PC-3 (cell line): ENCODE measurements at regions not wholly inside any gene's neighbourhood (a gene's known extent, or its start where the extent isn't known, plus 50 kb on each side); places are given as distances from the start of the nearest gene placed in this dataset.

Experiments
- ATAC-seq: fragments of 200-7000 bp; cut with Tn5 transposase; 2 replicates; pipeline ENCODE4 v1.9.1; 2020; ENCODE audit warnings: mild to moderate bottlenecking, moderate library complexity
- BruUV-seq: library from RNA; stranded (reverse); fragments of 400-500 nt; replicated peaks from 2 replicates; lab custom pipeline; 2021; lab: Mats Ljungman, UMichigan
- CTCF ChIA-PET: fragments of 300-600 bp; sonication (Branson Sonifier 250); formaldehyde crosslinking; loops from one replicate; lab custom pipeline; 2022; ENCODE audit warnings: antibody characterized with exemption; lab: Charles Lee
- POLR2A ChIA-PET: fragments of 300-600 bp; sonication (Branson Sonifier 250); formaldehyde crosslinking; loops from one replicate; lab custom pipeline; 2022; ENCODE audit warnings: antibody characterized with exemption; ENCODE audit not compliant: unreplicated experiment; lab: Charles Lee
- DNase-seq: peaks from one replicate; pipeline ENCODE4 v3.0.0-alpha.2; 2015
- H2AFZ ChIP-seq: fragments of 300-600 bp; sonication (generic); 2 replicates; pipeline ENCODE4 v1.6.0; 2016; ENCODE audit warnings: antibody characterized with exemption, low read length
- H3F3A ChIP-seq: fragments of 300-600 bp; sonication (generic); one replicate; pipeline ENCODE4 v1.6.0; 2017; ENCODE audit warnings: antibody characterized with exemption, low read length, control low read depth, mild to moderate bottlenecking; ENCODE audit not compliant: unreplicated experiment
- H3K27ac ChIP-seq: fragments of 300-600 bp; sonication (generic); 2 replicates; pipeline ENCODE4 v1.5.1; 2016; ENCODE audit warnings: mild to moderate bottlenecking, low read length
- H3K27me3 ChIP-seq: fragments of 300-600 bp; sonication (generic); 2 replicates; pipeline ENCODE4 v1.6.1; 2016; ENCODE audit warnings: low read length, mixed read lengths
- H3K36me3 ChIP-seq: fragments of 300-600 bp; sonication (generic); 2 replicates; pipeline ENCODE4 v1.6.1; 2016; ENCODE audit warnings: low read depth, mixed run types, low read length, mixed read lengths
- H3K4me1 ChIP-seq: fragments of 300-600 bp; sonication (generic); 2 replicates; pipeline ENCODE4 v1.5.1; 2016; ENCODE audit warnings: low read length; ENCODE audit not compliant: insufficient read depth
- H3K4me2 ChIP-seq: fragments of 300-600 bp; sonication (generic); 2 replicates; pipeline ENCODE4 v1.6.0; 2016; ENCODE audit warnings: low read length
- H3K4me3 ChIP-seq: fragments of 300-600 bp; sonication (generic); 2 replicates; pipeline ENCODE4 v1.5.1; 2016; ENCODE audit warnings: mild to moderate bottlenecking, low read length, mixed read lengths
- H3K79me2 ChIP-seq: fragments of 300-600 bp; sonication (generic); 2 replicates; pipeline ENCODE4 v1.6.1; 2017; ENCODE audit warnings: low read length, mixed read lengths
- H3K9ac ChIP-seq: fragments of 300-600 bp; sonication (generic); 2 replicates; pipeline ENCODE4 v1.6.0; 2016; ENCODE audit warnings: mild to moderate bottlenecking, low read length
- H3K9me2 ChIP-seq: fragments of 300-600 bp; sonication (generic); replicated peaks from 2 replicates; pipeline ENCODE4 v1.6.1; 2016; ENCODE audit warnings: mixed run types, low read length, mixed read lengths
- H3K9me3 ChIP-seq: fragments of 300-600 bp; sonication (generic); 2 replicates; pipeline ENCODE4 v1.6.1; 2016; ENCODE audit warnings: low read length, mixed read lengths
- H4K20me1 ChIP-seq: fragments of 300-600 bp; sonication (generic); 2 replicates; pipeline ENCODE4 v1.6.1; 2016; ENCODE audit warnings: low read length, mixed read lengths
- EZH2 ChIP-seq: fragments of 300-600 bp; sonication (generic); IDR thresholded peaks from one replicate; pipeline ENCODE4 v1.6.1; 2017; ENCODE audit warnings: antibody characterized with exemption, mild to moderate bottlenecking, low read length; ENCODE audit not compliant: unreplicated experiment
- EZH2phosphoT487 ChIP-seq: fragments of 300-600 bp; sonication (generic); IDR thresholded peaks from 2 replicates; pipeline ENCODE4 v1.6.1; 2018; ENCODE audit warnings: mild to moderate bottlenecking, antibody characterized with exemption, low read length, borderline replicate concordance
- intact Hi-C: fragments of 100-400 bp; cut with micrococcal nuclease; formaldehyde crosslinking; loops from 2 replicates; pipeline ENCODE4 v1.9.0; 2023
- TF ChIP-seq, protein P1 (sequence below): fragments of 300-600 bp; sonication (generic); conservative IDR thresholded peaks from 2 replicates; pipeline ENCODE4 v1.5.1; 2017; ENCODE audit warnings: antibody characterized with exemption, low read depth, mild to moderate bottlenecking, low read length

DNA sequence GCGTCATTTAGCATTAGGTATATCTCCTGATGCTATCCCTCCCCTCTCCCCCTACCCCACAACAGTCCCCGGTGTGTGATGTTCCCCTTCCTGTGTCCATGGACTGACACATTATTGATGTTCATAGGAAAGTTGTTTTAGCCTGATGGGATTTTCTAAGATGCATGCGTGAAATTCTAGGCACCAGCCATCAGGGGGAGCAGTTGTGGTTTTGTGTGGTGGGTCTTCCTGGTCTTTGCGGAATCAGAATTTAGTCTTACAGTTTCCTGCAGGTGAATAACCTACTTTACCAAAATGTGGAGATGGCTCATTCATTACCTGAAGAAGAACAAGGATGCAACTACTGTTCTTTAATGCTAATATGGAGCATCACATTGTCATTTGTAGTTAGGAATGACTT is 455.0 kb upstream of the THBS1 start:
- BruUV-seq: no TSS peak
- Histone ChIP-seq H3K27me3 (no peaks in the 10 kb centered on the region), H3K27ac (peak overlapping the region; percentile 88), H3F3A (peaks cover 9% of the 10 kb centered on the region), H3K36me3 (no peaks in the 10 kb centered on the region), H3K9ac (peak overlapping the region; percentile 28; the same call in 1 of the 2 replicates), H3K4me2 (no peak overlapping the region), H2AFZ (no peak overlapping the region), H3K79me2 (no peaks in the 10 kb centered on the region), H3K9me3 (no peaks in the 10 kb centered on the region), H4K20me1 (no peaks in the 10 kb centered on the region), H3K9me2 (no peaks in the 10 kb centered on the region), H3K4me1 (peaks cover 70% of the 10 kb centered on the region), H3K4me3 (no peak overlapping the region)
- no peak for TF ChIP-seq EZH2
- TF ChIP-seq EZH2phosphoT487: no peak
- TF ChIP-seq, protein P1, sequence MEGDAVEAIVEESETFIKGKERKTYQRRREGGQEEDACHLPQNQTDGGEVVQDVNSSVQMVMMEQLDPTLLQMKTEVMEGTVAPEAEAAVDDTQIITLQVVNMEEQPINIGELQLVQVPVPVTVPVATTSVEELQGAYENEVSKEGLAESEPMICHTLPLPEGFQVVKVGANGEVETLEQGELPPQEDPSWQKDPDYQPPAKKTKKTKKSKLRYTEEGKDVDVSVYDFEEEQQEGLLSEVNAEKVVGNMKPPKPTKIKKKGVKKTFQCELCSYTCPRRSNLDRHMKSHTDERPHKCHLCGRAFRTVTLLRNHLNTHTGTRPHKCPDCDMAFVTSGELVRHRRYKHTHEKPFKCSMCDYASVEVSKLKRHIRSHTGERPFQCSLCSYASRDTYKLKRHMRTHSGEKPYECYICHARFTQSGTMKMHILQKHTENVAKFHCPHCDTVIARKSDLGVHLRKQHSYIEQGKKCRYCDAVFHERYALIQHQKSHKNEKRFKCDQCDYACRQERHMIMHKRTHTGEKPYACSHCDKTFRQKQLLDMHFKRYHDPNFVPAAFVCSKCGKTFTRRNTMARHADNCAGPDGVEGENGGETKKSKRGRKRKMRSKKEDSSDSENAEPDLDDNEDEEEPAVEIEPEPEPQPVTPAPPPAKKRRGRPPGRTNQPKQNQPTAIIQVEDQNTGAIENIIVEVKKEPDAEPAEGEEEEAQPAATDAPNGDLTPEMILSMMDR: peak; percentile 76
- DNase-seq (peak; percentile 78), ATAC-seq (no peak)
- intact Hi-C loops: loop anchor here (1.0 to 10.0 kb wide), 2 partner anchors 46 to 131 kb away; no protein-coding TSS in a partner anchor
- ChIA-PET POLR2A (no interaction called here), CTCF (no interaction called here)

DNA sequence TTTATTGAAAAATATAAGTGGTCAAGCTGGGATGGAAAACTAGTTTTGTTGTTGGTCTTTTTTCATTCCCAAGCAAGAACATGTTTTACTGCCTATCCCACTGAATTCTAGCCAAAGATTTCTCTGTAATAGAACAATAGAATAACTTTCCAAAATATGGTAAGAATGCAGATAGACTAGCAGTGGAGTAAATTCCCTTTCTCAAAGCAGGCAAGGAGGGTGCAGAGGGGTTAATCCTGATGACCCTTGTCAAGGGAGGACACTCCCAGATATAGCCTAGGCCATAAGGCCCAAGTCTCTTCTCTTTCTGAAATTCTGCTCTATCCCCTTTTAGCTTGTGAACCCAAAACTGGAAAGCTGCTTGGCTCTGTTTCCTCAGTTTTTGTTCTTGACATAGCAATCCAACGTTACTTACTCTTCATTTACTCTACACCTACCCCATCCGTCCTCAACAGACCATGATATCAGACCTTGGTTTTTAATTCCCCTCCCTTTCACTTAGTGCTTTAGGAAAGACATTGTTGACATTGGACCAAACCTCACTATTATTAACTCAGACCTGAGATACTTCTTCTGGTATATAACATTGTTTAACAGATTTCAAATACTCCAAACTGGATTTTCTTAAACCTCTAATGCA is 453.6 kb upstream of the THBS1 start:
- TF ChIP-seq EZH2 (no peak), EZH2phosphoT487 (no peak)
- TF ChIP-seq, protein P1: no peak
- ChIA-PET POLR2A (no interaction called here), CTCF (no interaction called here)
- intact Hi-C loops: loop anchor here (10.0 kb wide), 1 partner anchor 132 kb away; no protein-coding TSS in a partner anchor
- peak overlapping the region; percentile 50; the same call in 1 of the 2 replicates for H3K4me3 ChIP-seq
- H3K27me3 ChIP-seq: no peaks in the 10 kb centered on the region
- DNase-seq (peak; percentile 47), ATAC-seq (no peak)
- H3K27ac ChIP-seq: peak overlapping the region; percentile 97
- no peaks in the 10 kb centered on the region for H3K36me3 ChIP-seq
- H2AFZ ChIP-seq: no peak overlapping the region; the same call in 1 of the 2 replicates
- no peaks in the 10 kb centered on the region for H4K20me1 ChIP-seq
- H3K4me2 ChIP-seq: peak overlapping the region; percentile 79
- peaks cover 83% of the 10 kb centered on the region for H3K4me1 ChIP-seq
- H3K9me2 ChIP-seq: no peaks in the 10 kb centered on the region
- H3K9me3 ChIP-seq: no peaks in the 10 kb centered on the region
- no peaks in the 10 kb centered on the region for H3K79me2 ChIP-seq
- peak overlapping the region; percentile 78 for H3K9ac ChIP-seq
- no TSS peak for BruUV-seq
- H3F3A ChIP-seq: peaks cover 9% of the 10 kb centered on the region
